ENCODE measurements at regions not wholly inside any gene's neighbourhood (a gene's known extent, or its start where the extent isn't known, plus 50 kb on each side); places are given as distances from the start of the nearest gene placed in this dataset.
"Not testable (repeated sequence)": the region's sequence is repeated elsewhere in the genome, so short reads cannot be mapped to it uniquely, and the experiment has no call there.

DNA sequence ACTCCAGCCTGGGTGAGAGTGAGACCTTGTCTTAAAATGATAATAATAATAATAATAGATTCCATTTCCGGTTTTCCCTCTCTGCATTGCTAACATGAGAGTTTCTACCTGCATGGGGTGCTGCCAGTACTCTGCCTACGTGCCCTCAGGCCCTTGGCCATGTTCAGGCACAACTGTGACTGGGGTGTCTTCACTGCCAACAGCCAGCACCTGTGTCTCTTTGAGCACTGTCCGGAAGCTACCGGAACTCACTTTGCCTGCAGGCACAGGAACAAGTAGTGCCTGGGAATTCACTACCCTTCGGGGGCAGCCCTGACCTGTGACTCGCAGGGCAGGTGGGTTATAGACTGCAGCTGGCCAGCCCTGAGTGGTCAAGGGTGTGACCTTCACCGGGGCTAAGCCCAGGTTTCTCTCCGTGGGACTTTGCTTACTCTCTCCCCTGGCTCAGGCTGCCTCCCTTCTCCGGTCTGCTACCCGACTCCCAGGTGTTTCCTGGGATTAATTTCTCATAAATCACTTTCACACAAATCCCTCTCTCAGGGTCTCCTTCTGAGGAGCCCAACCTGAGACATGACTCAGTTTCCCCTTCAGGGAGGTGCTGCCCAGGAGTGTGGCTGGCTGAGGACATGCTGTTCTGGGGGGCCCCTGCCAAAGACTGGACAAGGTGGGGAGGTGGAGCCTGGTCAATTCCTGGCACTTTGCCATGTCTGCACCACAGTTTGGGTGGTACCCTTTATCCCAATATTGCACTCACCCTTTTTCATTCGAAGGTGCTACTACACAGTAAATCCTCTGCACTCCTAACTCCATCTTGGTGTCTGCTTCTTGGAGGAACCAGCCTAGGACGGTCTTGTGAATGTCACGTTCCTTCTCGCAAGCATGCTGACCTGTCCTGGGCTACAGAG is 79.5 kb upstream of the RALGAPA2 start:
- no peak for DNase-seq

DNA sequence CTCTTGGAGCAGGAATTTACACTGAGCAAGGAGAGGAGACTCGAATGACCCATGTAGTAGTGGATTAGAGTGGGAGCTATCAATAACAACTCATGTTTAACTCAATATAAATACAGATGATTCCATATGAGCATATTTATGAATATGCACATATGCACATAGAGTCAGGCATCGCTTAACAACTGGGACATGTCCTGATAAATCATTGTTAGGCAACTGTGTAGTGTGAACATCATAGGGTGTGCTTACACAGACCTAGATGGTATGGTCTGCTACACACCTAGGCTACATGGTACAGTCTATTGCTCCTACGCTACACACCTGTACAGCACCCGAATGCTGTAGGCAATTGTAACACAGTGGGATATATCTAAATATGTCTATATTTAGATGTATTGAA is 75.9 kb upstream of the RALGAPA2 start:
- no peak for DNase-seq

DNA sequence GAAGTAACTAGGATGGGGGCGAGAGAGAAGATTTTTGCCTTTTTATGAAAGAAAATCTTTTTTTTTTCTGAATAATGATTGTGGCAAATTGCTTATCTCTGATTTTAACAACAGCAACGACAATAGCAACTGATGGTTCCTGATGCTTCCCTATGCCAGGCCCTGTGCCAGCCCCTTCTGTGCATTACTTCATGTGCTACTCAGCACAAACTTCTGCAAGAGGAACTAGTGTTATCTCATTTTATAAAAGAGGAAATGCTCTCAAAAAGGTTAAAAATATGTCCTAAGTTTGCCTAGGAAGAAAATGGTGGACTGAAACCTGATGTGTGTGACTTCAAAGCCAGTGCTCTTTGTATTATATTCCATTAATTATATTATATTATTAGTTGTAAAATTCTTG is 74.0 kb upstream of the RALGAPA2 start:
- no peak for DNase-seq

DNA sequence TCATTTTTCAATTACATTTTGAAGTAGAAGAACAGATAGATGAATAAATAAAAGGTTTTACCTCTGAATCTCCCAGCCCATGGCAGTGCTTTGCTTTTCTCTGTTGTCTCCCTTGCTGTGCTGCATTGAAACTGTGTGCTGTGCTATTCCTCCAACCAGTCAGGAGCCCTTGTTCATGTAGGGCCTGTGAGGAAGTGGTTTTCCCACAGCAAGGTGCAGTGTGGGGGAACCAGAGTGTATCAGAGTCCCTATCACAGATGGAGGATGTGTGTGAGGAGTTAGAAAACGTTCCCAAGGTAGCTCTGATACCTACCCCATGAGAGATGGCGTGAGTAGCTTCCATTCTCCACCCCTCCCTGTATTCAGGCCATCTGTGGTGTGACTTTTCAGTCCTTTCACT is 72.8 kb upstream of the RALGAPA2 start:
- no peak for DNase-seq

DNA sequence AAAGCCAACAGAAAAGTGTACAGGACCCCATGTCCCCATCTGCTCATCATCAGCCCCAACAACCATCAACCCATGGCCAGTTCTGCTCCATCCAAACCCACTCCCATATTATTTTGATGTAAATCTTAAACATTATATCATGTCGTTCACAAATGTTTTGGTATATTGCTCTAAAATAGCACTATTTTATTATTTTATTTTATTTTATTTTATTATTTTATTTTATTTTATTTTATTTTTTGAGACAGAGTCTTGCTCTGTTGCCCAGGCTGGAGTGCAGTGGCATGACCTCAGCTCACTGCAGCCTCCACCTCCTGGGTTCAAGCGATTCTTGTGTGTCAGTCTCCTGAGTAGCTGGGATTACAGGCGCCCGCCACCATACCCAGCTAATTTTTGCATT is 72.0 kb upstream of the RALGAPA2 start:
- not testable (repeated sequence) for DNase-seq

DNA sequence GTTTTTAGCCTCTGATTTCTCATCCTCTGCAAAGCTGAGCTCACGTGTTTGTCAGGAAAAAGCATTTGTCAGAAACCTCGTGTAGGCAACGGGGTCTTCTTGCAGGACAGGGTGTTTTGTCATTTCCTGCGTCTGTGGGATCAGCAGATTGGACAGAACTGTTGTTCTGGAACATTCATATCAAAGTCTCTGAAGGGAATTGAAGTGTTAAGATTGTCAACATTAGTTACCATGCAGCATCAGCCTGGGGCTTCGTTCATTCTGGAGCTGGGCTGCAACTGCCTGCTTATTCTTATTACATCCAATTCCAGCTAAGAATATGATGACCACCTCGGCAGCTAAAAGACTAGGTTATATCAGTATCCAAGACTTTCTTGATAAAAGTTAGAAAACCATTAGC is 71.0 kb upstream of the RALGAPA2 start:
- no peak for DNase-seq

DNA sequence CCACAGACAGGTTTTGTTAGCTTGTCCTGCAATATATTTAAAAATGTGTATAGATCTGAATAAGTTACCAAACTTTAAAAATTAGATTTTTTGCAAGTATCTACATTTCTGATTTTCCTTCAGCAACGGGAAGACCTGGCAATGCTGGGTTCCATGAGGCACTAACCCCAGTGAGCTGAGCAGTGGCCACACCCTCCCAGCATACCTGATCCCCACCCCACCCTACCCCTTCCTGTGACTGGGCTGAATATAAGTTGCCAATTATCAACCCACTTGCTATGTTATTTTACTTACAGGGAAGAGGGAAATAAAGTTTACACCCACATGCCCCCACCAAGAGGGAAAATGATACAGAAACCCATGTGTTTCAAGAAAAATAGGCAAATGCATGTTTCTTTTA is 70.3 kb upstream of the RALGAPA2 start:
- no peak for DNase-seq

DNA sequence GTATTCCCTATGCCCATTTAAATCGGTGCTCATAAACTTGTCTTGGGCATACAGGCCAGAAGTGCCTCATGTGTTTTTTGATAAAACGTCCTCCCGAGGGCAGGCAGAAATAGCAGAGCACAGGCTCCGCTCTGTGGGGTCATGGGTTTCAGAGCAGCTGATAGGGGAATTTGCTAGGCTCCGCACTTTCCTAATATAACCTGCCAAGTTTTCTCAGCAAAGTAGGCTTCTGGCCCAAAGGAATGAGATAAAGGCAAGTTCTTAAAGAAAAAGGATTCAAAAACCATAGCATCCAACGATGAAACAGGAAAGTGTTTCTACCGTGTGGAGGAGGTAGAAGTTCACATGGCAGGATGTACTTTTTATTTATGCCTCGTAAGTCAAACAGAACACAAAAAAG is 69.8 kb upstream of the RALGAPA2 start:
- no peak for DNase-seq

DNA sequence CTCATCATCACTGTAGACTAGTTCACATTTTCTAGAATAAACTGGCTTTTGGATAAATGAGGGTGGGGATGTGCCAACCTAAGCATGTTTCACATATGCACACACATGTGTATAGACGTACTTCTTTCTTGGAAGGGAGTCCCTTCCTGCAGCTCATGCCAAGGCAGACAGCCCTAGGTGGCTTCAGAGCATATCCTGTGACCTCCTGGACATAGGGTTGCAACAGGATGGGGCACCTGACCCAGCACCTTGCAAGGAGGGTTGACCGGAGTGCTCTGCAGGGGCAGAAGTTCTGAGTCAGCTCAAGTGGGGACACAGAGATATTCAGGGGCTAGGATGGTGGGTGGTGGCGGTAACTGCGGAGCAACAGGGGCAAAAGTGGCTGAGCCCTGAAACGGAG is 68.6 kb upstream of the RALGAPA2 start:
- no peak for DNase-seq

DNA sequence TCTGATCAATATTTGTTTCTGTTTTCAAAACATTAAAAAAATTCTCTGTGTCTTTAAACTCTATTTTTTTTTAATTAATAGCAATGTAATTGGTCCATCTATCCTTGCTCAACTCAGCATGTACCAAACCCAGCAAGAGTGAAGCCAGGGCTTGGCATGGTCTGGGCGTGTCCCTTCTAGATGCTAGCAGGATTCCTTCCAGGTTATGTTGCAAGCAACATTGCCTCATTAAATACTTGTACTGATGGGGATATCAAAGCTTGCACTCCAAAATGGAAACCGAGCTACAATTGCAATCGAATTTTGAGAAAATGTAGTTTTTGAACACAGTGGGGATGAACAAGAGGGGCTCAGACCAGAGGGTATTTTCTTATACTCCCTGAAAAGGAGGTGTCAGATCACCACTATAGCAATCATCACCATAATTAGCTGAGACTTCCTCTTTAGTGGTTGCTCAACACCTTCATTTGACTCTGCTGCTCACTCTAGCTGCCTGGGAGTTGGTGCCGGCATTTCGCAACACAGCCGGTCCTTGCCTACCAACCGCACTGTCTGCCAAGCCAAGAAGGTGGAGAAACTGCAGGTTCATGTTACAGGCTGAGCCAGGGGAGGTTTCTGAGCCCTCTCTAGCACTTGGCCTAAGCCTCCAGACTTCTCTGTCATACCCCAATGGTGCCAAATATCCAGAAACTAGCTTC is 67.8 kb upstream of the RALGAPA2 start:
- peak; percentile 83 for DNase-seq

DNA sequence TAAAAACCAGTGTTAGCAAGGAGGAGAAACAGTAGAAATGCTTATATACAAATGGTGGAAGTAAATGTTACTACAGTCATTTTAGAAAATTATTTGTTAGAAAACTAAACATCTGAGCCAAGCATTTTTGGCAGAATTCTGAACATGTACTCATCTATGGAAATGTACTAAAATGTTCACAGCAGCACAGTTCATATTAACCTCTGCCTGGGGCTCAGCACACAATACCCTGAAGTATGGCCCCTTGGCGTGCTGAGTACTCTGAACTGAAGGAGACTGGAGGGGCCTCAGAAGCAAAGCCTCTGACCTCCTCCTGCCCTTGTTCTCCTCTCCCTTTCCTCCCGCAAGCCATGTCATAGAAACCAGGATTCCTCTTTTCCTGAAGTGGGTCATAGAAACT is 66.2 kb upstream of the RALGAPA2 start:
- no peak for DNase-seq

DNA sequence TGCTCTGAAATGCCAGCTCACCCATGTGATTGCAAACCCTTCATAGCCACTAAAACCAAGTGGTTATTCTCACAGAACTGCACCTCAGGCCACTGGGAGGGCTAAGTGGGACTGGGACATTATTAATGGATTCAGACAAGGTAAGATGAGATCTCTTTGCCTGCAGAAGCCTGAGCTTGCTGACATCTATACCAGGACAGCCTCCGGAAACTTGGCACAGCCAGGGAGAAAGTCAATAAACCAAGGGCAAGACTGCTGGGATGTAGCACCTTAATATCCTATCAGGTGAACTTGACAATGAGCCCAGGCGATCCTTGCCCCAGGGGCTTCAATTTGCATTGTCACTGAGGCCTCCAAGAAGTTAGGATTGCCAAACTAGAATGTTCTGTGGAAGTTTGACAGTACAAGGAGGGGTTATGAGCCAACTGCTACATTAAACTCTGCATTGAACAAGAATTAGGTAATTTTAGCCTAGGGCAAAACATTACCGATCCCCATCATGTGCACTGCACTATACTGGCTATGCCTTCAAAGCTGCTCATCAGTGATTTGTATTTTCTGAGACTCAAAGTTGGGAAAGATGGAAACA is 60.1 kb upstream of the RALGAPA2 start:
- DNase-seq = peak; percentile 21

DNA sequence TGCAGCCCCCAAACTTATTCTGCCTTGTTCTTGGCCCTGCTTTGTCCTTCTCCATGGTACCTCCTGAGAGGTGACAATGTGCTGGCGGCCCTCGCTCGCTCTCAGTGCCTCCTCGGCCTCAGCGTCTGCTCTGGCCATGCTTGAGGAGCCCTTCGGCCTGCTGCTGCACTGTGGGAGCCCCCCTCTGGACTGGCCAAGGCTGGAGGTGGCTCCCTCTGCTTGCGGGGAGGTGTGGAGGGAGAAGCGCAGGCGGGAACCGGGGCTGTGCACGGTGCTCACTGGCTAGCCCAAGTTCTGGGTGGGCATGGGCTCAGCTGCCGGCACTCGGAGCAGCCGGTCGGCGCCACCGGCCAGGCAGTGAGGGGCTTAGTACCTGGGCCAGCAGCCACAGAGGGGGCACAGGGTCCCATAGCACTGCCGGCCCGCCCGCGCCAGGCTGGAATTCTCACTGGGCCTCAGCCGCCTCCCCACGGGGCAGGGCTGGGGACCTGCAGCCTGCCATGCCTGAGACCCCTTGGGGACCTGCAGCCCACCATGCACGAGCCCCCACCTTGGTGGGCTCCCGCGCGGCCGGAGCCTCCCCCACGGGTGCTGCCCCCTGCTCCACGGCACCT is 55.9 kb upstream of the RALGAPA2 start:
- DNase-seq = no peak

DNA sequence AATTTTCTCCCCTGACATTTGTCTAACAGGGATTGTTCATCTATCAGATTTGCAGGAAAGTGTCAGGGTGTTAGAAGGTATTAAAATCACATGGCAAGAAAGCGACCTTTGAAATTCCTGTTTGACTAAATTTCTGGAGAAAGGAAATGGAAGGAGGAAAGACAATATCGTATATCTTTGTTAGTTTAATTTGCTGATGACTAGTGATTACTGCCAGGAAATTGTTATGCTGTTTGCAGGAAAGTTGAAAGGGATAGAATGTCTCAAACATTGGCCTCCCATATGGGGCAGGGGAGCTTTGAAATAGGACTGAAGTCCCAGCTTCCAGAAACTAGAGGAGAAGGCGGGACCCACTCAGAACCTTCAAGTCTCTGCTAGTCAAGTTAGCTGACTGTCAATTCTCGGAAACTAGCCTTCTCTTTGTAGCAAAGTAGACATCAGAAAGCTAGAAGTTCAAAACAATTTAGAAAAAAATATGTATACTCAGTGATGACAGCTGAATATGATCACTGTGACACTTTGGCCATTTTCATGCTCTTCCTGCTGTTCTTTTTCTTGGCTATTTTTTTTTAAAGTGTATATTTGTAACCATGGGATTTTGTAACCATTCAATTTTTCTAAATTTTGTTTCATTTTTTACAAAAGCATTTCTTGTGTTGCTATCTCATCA is 53.4 kb upstream of the RALGAPA2 start:
- no peak for DNase-seq

DNA sequence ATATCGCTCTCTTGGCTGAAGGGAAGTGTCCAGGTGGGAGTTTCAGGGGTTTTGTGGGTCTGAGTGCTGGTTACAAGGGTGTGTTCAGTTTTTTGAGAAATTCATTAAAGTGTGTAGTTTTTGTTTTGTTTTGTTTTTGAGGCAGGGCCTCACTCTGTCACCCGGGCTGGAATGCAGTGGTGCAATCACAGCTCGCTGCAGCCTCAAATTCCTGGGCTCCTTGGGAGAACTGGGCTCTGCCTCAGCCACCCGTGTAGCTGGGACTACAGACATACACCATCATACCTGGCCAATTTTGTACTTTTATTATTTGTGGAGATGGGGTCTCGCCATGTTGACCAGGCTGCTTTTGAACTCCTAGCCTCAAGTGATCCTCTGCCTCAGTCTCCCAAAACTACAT is 51.2 kb upstream of the RALGAPA2 start:
- DNase-seq = no peak
